Vagina (tissue), 2 donors: ENCODE measurements at regions not wholly inside any gene's neighbourhood (a gene's known extent, or its start where the extent isn't known, plus 50 kb on each side); places are given as distances from the start of the nearest gene placed in this dataset.

Source experiments
- DNase-seq, 2 donors: peaks; one replicate each; pipeline ENCODE4 v3.0.0-alpha.2; 2017; ENCODE audit errors: extremely low spot score in 2 of 2
- H3K27ac ChIP-seq: fragments of 200-600 bp; sonication (generic); one replicate; pipeline ENCODE4 v1.5.1; 2019
- H3K27me3 ChIP-seq: fragments of 200-600 bp; sonication (generic); one replicate; pipeline ENCODE4 v1.5.1; 2019
- H3K36me3 ChIP-seq, 2 donors: fragments of 200-600 bp; sonication (generic); one replicate each; pipeline ENCODE4 v1.5.1; 2017 to 2019
- H3K4me1 ChIP-seq: fragments of 200-600 bp; sonication (generic); one replicate; pipeline ENCODE4 v1.5.1; 2019
- H3K4me3 ChIP-seq, 2 donors: fragments of 200-600 bp; sonication (generic); 1 replicate in 1 of 2; 2 replicates in 1 of 2; pipeline ENCODE4 v1.5.1; 2016 to 2019
- H3K9me3 ChIP-seq: fragments of 200-600 bp; sonication (generic); one replicate; pipeline ENCODE4 v1.5.1; 2019
- CTCF ChIP-seq, 3 experiments: fragments of 450-650 bp in 2 of 3; fragments of 200-600 bp in 1 of 3; sonication (generic) in 1 of 3; IDR thresholded peaks; one replicate each; pipeline ENCODE4 v1.5.1; 2017 to 2019; ENCODE audit warnings: antibody characterized with exemption in 3 of 3, mild to moderate bottlenecking in 2 of 3, moderate library complexity in 2 of 3
- POLR2A ChIP-seq, 2 donors: fragments of 450-650 bp; IDR thresholded peaks; one replicate each; pipeline ENCODE4 v1.6.1; 2017; ENCODE audit warnings: antibody characterized with exemption in 2 of 2, mild to moderate bottlenecking in 2 of 2, moderate library complexity in 2 of 2
- POLR2AphosphoS5 ChIP-seq, 2 donors: sonication (generic); formaldehyde crosslinking; IDR thresholded peaks; one replicate each; pipeline ENCODE4 v1.9.0; 2017; ENCODE audit warnings: antibody characterized with exemption in 2 of 2, mild to moderate bottlenecking in 2 of 2, low read depth in 1 of 2; ENCODE audit not compliant: insufficient read depth in 1 of 2
- intact Hi-C: fragments of 100-400 bp; cut with DNase I; formaldehyde crosslinking; loops from one replicate; pipeline ENCODE4 v1.15.1; 2023

DNA sequence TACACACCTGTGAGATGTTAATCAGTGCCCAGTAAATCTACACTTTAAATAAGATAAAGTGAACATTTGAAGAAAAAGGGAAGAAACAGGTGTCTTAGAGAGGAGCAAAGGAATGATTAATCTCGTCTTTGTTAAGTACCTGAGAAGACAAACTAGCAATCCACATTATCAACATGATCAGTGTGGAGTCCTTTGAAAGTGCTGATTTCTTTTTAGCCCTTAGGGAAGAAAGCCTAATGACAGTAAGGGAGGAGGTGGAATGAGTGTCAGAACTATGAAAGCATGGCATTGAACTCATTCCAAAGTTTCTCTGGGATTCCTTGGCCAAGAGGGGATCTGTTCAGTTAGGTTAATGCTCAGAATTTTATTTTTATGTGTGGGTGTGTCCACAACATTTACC, 1109.0 kb upstream of the ACO1 start:
- H3K27me3 ChIP-seq = no peaks in the 10 kb centered on the region
- no peaks in the 10 kb centered on the region for H3K36me3 ChIP-seq
- H3K27ac ChIP-seq = no peak overlapping the region
- H3K4me1 ChIP-seq = no peaks in the 10 kb centered on the region
- DNase-seq = no peak
- no peaks in the 10 kb centered on the region for H3K9me3 ChIP-seq
- intact Hi-C loops = no loop called here
- no peak overlapping the region for H3K4me3 ChIP-seq
- no peak for TF ChIP-seq POLR2A (IDR thresholded peaks at IDR 0.05)
- TF ChIP-seq CTCF (IDR thresholded peaks at IDR 0.05) = no peak
- TF ChIP-seq POLR2AphosphoS5 (IDR thresholded peaks at IDR 0.05; ENCODE audit: insufficient read depth in 1 of 2, low read depth in 1 of 2) = no peak

- H3K4me3 ChIP-seq = no peak overlapping the region
- no peaks in the 10 kb centered on the region for H3K27me3 ChIP-seq
- no peak overlapping the region for H3K27ac ChIP-seq
- H3K9me3 ChIP-seq = no peaks in the 10 kb centered on the region
- TF ChIP-seq POLR2A (IDR thresholded peaks at IDR 0.05) (no peak), CTCF (IDR thresholded peaks at IDR 0.05) (no peak), POLR2AphosphoS5 (IDR thresholded peaks at IDR 0.05; ENCODE audit: insufficient read depth in 1 of 2, low read depth in 1 of 2) (no peak)
- intact Hi-C loops = no loop called here
- H3K4me1 ChIP-seq = no peaks in the 10 kb centered on the region
- H3K36me3 ChIP-seq = no peaks in the 10 kb centered on the region
- no peak for DNase-seq
These were observed 1093.7 kb upstream of the ACO1 start for GRCh38 chr9:31290731-31291130.

- TF ChIP-seq POLR2AphosphoS5 (IDR thresholded peaks at IDR 0.05; ENCODE audit: insufficient read depth in 1 of 2, low read depth in 1 of 2) = no peak
- no peak for TF ChIP-seq CTCF (IDR thresholded peaks at IDR 0.05)
- TF ChIP-seq POLR2A (IDR thresholded peaks at IDR 0.05) = no peak
- H3K36me3 ChIP-seq = no peaks in the 10 kb centered on the region
- no peak for DNase-seq
- H3K27me3 ChIP-seq = no peaks in the 10 kb centered on the region
- no peak overlapping the region for H3K27ac ChIP-seq
- H3K4me1 ChIP-seq = no peaks in the 10 kb centered on the region
- H3K4me3 ChIP-seq = no peak overlapping the region
- no peaks in the 10 kb centered on the region for H3K9me3 ChIP-seq
- intact Hi-C loops = no loop called here
These were observed 1081.6 kb upstream of the ACO1 start for GRCh38 chr9:31302620-31303418.

DNA sequence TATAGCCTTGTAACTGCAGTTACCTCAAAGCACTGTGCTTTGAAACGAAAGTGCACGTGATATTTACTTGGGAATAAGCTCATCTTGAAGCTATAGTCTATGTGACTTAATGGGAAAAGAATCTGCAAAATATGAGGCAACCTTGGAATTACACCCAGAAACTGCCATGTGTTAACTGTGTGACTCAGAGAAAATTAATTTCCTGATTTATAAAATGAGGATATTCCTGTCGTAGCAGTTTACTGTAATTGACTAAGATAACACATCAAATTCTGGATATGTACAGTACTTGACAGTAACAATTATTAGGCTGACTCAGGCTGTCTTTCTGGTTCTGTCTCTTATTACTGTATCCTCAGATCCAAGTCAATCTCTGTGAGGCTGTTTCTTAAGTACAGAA, 1079.9 kb upstream of the ACO1 start:
- no peaks in the 10 kb centered on the region for H3K27me3 ChIP-seq
- no peaks in the 10 kb centered on the region for H3K36me3 ChIP-seq
- no peak overlapping the region for H3K27ac ChIP-seq
- no peak for DNase-seq
- TF ChIP-seq POLR2A (IDR thresholded peaks at IDR 0.05) (no peak), POLR2AphosphoS5 (IDR thresholded peaks at IDR 0.05; ENCODE audit: insufficient read depth in 1 of 2, low read depth in 1 of 2) (no peak), CTCF (IDR thresholded peaks at IDR 0.05) (no peak)
- H3K4me3 ChIP-seq = no peak overlapping the region
- H3K9me3 ChIP-seq = no peaks in the 10 kb centered on the region
- intact Hi-C loops = no loop called here
- H3K4me1 ChIP-seq = no peaks in the 10 kb centered on the region

DNA sequence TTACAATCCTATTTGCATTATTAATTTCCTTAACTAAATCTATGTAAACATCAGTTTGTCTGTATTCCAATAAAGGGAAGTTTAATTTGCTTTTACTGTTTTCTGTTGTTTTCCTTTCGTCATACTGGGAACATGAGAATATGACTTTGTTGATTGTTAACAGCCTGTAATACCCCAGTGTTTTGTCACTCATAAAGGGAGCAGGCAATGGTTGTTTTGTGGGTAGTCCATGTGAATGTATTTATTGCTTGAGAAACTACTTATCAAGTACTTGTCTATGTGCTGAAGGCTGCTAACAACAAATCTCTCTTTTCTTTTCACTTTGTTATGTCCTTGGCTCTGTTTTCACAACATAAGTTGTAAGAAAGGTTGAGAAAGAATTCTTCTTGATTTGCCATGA, 1070.2 kb upstream of the ACO1 start:
- Histone ChIP-seq H3K36me3 (no peaks in the 10 kb centered on the region), H3K27me3 (no peaks in the 10 kb centered on the region), H3K4me1 (no peaks in the 10 kb centered on the region), H3K27ac (no peak overlapping the region), H3K4me3 (no peak overlapping the region), H3K9me3 (no peaks in the 10 kb centered on the region)
- no peak for DNase-seq
- TF ChIP-seq POLR2AphosphoS5 (IDR thresholded peaks at IDR 0.05; ENCODE audit: insufficient read depth in 1 of 2, low read depth in 1 of 2) (no peak), POLR2A (IDR thresholded peaks at IDR 0.05) (no peak), CTCF (IDR thresholded peaks at IDR 0.05) (no peak)
- intact Hi-C loops = no loop called here
